Frontal cortex (tissue), 3 donors: ENCODE measurements at regions not wholly inside any gene's neighbourhood (a gene's known extent, or its start where the extent isn't known, plus 50 kb on each side); places are given as distances from the start of the nearest gene placed in this dataset.
A peak's percentile ranks its signal among the peaks of the same experiment; 100 is the strongest.
"Not testable (repeated sequence)": the region's sequence is repeated elsewhere in the genome, so short reads cannot be mapped to it uniquely, and the experiment has no call there.

Experiments used
- DNase-seq, 2 donors: peaks; one replicate each; pipeline ENCODE4 v3.0.0; 2012; ENCODE audit warnings: low spot score in 2 of 2
- FAIRE-seq: peaks from 2 replicates; lab custom pipeline; 2012; peaks lifted over from hg19 to GRCh38; lab: Jason Lieb, UNC
- donor health status: control.
- donor health status: control.
- donor health status: control.

DNA sequence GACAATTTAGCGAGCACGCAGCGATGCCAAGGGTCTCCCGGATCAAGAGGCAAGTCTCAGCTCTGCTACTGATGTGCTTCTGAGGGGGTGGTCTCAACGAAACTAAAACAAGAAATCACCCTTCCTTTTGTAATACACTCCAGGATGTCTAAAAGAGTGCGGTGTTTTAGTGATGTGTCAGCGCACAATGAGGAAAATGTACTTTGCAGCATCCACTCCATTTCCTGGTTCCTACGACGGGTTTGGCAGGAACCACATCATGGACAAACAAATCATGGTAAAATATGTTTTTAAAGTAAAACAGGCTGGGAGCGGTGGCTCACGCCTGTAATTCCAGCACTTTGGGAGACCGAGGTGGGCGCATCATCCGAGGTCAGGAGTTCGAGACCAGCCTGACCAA, 154.0 kb upstream of the TSC22D1 start:
- DNase-seq (no peak), FAIRE-seq (no peak)

GRCh38 chr13:44727591-44727990, 151.5 kb upstream of the TSC22D1 start:
- DNase-seq, FAIRE-seq: not testable (repeated sequence)

GRCh38 chr13:44726778-44727177, 150.6 kb upstream of the TSC22D1 start:
- DNase-seq (no peak), FAIRE-seq (no peak)

DNA sequence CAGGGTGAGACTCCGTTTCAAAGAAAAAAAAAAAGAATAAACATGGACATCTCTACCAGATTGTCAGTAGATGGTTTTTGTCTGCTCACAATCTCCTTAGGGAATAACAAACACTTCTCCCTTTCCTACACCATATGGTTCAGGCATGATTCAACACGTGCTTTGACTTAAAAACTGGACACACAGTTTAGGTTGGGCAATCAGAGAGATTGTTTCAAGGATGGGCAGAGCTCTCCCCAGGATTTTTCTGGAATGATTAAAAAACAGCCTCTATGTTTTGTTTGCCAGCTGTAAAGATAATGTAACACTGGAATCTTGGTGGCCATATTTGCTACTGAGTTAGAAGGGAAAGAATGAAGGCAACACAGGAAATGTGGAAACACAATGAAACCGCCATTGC, 150.1 kb upstream of the TSC22D1 start:
- FAIRE-seq (no peak), DNase-seq (no peak)

DNA sequence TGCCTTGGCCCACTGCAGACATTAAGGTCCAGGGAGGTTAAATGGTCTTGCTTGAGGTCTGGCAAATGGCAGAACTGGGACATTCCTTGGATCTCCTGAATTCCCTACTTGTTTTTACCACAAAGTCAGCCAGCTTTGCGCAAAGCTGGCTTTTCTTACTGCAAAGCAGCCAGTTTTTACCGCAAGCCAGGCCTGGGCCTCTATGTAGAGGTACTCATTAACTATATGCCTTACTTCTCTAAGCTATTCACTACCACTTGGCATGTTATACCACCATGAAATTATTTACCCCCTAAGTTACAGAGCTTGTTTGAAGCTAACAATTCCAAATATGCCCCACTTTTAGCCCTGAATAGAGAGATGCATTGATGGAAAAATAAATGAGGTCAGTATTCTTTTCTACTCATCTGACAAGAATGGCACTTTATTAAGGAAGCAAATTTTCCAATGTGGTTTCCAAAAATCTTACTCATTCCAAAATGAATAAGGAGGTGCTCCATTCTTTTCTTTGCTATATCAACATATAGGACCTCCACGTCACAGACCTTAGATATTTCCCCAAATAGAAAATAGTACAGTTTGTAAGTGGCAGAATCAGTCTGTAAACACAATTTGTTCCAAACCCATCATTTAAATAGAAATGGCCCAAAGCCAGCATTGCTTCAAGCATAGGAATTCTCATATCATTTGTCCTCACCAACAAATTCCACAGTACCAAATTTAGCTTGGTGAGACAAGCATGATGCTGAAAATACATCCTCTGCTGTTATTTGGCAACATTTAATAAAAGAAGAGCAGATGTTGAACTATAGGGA, 143.9 kb upstream of the TSC22D1 start:
- DNase-seq (no peak), FAIRE-seq (no peak)

- DNase-seq (no peak), FAIRE-seq (no peak)
Observed at GRCh38 chr13:44718467-44718866, 142.3 kb upstream of the TSC22D1 start.

DNA sequence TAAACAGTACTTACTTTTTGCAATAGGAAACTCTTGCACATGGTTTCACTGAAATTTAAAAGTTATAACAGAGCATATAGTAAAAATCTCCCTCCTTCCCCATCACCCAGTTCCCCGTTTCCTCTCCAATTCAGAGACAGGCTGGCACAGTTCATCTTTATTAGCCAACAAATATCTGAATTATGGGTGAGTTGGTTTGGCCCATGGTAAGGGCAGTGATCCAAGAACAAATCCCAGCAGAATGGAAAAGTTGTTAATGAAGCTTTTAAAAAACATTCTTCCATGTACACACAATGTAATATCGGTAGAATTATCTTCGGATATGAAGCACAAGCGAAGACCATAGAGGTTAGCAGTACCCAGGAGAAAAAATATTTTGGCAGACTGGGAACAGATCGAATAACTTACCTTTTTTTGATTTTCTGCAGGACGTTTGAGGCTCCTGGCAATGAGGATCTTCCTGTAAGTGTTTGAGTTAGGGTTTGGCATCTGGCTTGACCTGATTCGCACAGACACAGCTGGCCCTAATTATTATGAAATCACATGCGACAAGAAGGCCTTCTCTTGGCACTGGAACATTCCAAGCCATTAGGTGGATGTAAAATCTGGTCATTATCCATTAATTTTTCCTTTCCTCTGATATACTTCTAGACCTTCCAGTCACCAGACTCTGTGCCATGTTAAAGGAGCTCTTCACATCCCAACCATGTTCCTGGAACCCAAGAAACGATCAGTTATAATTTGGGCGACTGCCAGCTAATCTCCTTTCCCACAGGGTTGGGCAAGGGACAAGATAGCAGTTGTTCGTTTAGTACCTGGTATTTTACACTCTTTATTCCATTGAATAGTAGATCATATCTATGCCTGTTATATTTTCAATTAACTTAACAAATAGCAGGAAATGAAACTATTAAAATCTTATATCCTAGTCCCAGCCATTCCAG, 139.4 kb upstream of the TSC22D1 start:
- DNase-seq, result no peak
- no peak for FAIRE-seq

DNA sequence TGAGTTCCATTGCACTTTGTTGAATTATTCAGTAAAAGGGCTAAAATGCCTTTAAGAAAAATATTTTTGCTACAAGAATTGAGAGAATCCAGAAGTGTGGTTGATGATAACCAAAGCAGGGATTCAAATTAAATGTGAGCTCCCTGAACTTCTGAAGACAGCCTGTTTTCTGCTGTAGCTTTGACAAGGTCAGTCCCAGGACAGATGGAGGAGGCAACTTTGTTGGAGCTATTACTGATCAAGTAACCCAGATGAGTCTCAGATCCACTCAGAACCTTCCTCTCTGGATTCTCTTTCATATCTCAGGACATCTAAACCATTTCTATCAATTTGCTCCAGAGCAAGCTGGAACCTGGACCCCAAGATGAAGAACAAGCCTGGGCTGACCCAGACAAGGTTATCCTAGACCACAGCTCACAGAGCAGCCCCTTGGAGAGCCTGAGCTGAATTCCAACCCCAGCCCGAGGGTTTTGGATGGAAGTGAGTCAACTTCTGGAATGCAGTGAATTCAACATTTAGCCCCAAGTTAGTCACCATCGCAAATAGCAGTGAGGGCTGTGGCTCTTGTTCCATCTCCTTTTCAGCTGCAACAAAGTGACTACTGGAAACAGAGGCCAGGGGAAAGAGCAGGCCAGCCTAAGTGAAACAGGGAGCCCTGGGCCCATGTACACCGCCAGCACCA, 137.8 kb upstream of the TSC22D1 start:
- FAIRE-seq, result no peak
- no peak for DNase-seq

DNA sequence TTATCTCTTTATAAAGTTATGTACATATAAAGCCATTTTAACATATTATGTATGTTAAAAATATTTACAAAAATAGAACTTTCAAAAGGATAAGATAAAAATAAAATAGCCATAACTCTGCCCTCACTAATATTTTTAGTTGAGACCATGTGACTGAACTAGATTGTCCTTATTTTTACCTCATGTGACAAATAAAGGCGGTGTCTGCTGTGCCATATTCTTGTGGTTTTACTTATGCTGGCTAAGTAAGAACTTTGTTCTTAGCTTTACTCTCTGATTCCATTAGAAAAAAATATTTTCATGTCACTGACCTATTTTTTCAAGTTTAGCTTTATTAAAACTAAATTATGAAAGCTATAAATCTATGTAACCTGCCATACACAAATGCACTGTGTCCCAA, 135.6 kb upstream of the TSC22D1 start:
- FAIRE-seq (no peak), DNase-seq (no peak)

DNA sequence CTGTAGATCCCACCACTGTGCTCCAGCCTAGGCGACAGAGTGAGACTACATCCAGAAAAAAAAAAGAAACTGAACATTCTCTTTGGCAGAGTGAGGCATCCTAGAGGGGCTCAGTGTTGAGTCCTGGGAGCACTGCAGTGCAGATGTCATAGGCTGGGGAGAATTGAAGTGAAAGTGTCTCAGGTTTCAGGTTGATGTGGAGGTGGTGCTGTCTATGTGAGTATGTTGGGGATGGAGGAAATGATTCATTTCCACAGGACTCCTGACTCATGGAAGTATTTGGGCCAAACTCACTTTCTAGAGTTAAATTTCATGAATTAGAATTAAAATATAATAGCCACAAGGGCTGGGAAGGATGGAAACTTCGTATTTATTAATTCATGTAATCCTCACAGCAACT, 134.4 kb upstream of the TSC22D1 start:
- no peak for FAIRE-seq
- DNase-seq, result no peak

DNA sequence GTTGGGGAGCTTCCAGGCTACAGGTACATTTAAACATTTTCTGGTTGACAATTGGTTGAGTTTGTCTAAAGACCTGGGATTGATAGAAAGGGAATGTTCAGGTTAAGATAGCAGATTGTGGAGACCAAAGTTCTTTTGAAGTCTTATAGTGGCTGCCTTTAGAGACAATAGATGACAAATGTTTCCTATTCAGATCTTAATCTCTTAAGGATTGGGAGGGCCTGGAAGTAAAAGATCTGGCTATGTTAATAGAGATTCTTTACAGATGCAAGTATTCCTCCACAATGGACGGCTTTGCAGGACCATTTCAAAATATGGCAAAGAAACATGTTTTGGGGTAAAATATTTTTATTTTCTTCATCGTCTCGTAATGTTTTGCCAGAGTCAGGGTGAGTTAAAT, 128.7 kb upstream of the TSC22D1 start:
- not testable (repeated sequence) for FAIRE-seq, DNase-seq

GRCh38 chr13:44703371-44703770, 127.2 kb upstream of the TSC22D1 start:
- FAIRE-seq, result no peak
- no peak for DNase-seq

GRCh38 chr13:44698066-44698465, 121.9 kb upstream of the TSC22D1 start:
- DNase-seq (peak; percentile 32 to 37), FAIRE-seq (no peak)

- DNase-seq (no peak), FAIRE-seq (no peak)
Observed at GRCh38 chr13:44697058-44697457, 120.9 kb upstream of the TSC22D1 start.

GRCh38 chr13:44695520-44695919, 119.4 kb upstream of the TSC22D1 start:
- FAIRE-seq, result no peak

DNA sequence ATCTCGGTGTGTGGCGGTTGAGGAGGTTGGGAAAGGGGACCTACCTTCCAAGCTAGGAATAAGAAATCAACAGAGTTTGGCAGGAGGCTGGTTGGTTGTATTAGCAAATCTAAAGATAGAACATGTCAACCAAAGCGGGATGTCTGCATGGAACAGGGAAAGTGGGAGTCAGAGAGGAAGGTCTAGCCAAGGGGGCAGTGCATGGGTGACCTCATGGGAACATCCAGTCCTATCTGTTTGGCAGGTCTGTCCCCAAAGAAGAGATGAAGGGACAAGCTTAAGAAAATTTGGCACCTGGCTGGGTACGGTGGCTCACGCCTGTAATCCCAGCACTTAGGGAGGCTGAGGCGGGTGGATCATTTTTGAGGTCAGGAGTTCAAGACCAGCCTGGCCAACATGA, 118.7 kb upstream of the TSC22D1 start:
- no peak for DNase-seq
- FAIRE-seq, result no peak

More at GRCh38 chr13:44695520-44695919, 119.4 kb upstream of the TSC22D1 start:
- DNase-seq, result no peak

DNA sequence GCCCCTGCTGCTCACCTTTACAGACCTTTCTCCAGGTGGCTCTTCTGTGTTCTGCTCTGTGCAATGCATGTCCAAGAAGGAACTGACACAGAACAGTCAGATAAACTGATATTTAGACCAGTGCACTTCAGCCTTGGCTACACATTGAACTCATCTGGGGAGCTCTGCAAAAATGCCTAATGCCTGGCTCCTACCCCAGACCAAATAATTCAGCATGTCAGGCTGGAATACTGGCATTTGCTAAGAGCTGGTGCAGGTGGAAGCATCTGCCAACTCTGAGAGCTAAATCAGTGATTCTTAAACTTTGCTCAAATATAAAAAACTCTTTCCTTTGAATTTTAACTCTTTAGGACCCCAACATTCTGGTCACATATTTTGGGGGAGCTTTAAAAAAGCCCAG, 118.2 kb upstream of the TSC22D1 start:
- DNase-seq, result no peak
- no peak for FAIRE-seq

GRCh38 chr13:44693156-44693764, 117.1 kb upstream of the TSC22D1 start:
- FAIRE-seq, result no peak
- DNase-seq, result no peak

- FAIRE-seq, result no peak
Observed at GRCh38 chr13:44692173-44692713, 116.1 kb upstream of the TSC22D1 start.

DNA sequence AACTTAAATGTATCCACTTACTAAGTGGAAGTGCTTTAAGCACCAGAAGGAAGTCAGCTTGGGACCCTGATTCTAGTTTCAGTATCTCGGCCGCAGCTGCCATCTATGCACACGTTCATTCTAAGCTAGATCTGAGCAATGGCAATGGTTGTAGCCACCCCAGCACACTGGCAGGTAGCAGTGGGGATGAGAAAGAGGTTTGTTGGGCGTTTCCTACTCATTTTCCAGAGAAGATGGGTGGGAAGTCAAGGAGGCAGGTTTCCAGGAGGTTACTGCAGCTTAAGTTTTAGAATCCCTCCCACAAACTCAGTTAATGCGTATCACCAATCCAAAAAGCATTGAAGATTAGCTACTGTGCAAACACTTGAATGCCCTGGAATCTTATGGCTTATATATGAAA, 114.2 kb upstream of the TSC22D1 start:
- DNase-seq (no peak), FAIRE-seq (no peak)

More at GRCh38 chr13:44692173-44692713, 116.1 kb upstream of the TSC22D1 start:
- DNase-seq, result no peak
